Mesenchymal stem cell (in vitro differentiated cells and primary cell): ENCODE measurements at regions not wholly inside any gene's neighbourhood (a gene's known extent, or its start where the extent isn't known, plus 50 kb on each side); places are given as distances from the start of the nearest gene placed in this dataset.

Experiments
- DNase-seq: peaks from one replicate; pipeline ENCODE4 v3.0.0-alpha.2; 2013
- H2AFZ ChIP-seq: one replicate; pipeline ENCODE4 v1.6.1; 2013; ENCODE audit warnings: low read depth, mild to moderate bottlenecking, control low read depth, inconsistent platforms, low read length, moderate library complexity
- H2AK5ac ChIP-seq: 2 replicates; pipeline ENCODE4 v1.6.1; 2013; ENCODE audit warnings: low read length, moderate library complexity, mild to moderate bottlenecking, inconsistent platforms; ENCODE audit not compliant: severe bottlenecking
- H2BK120ac ChIP-seq: one replicate; pipeline ENCODE4 v1.6.1; 2013; ENCODE audit warnings: low read depth, mild to moderate bottlenecking, inconsistent platforms, low read length, moderate library complexity
- H2BK12ac ChIP-seq, 2 experiments: one replicate each; pipeline ENCODE4 v1.6.1; 2013; ENCODE audit warnings: inconsistent platforms in 2 of 2, low read length in 2 of 2, mild to moderate bottlenecking in 2 of 2, moderate library complexity in 2 of 2, control low read depth in 1 of 2
- H2BK15ac ChIP-seq: one replicate; pipeline ENCODE4 v1.6.1; 2013; ENCODE audit warnings: mild to moderate bottlenecking, low read depth, inconsistent platforms; ENCODE audit not compliant: poor library complexity, severe bottlenecking
- H2BK5ac ChIP-seq: 2 replicates; pipeline ENCODE4 v1.6.1; 2013; ENCODE audit warnings: low read depth, mild to moderate bottlenecking, low read length, control low read depth, inconsistent platforms; ENCODE audit not compliant: poor library complexity, severe bottlenecking
- H3K14ac ChIP-seq, 2 experiments: one replicate each; pipeline ENCODE4 v1.6.1; 2013; ENCODE audit warnings: inconsistent platforms in 2 of 2, low read length in 2 of 2, control low read depth in 1 of 2, mild to moderate bottlenecking in 1 of 2, moderate library complexity in 1 of 2
- H3K18ac ChIP-seq, 2 experiments: one replicate each; pipeline ENCODE4 v1.6.1; 2013; ENCODE audit warnings: inconsistent platforms in 2 of 2, low read length in 2 of 2, control low read depth in 1 of 2, low read depth in 1 of 2, mild to moderate bottlenecking in 1 of 2
- H3K23ac ChIP-seq, 2 experiments: one replicate each; pipeline ENCODE4 v1.6.1; 2013; ENCODE audit warnings: inconsistent platforms in 2 of 2, low read length in 2 of 2, mild to moderate bottlenecking in 2 of 2, moderate library complexity in 2 of 2, control low read depth in 1 of 2
- H3K27ac ChIP-seq: 2 replicates; pipeline ENCODE4 v1.5.1; 2013; ENCODE audit warnings: mild to moderate bottlenecking, moderate library complexity, low read length, control low read depth, inconsistent platforms; ENCODE audit not compliant: poor library complexity, severe bottlenecking
- H3K27me3 ChIP-seq, 2 experiments: 2 replicates each; pipeline versions ENCODE4 v1.6.1 to v1.7.0; 2013; ENCODE audit warnings: low read length in 2 of 2, mild to moderate bottlenecking in 2 of 2, moderate library complexity in 2 of 2, control low read depth in 1 of 2, inconsistent platforms in 1 of 2; ENCODE audit not compliant: control insufficient read depth in 1 of 2, insufficient read depth in 1 of 2
- H3K36me3 ChIP-seq, 2 experiments: 2 replicates each; pipeline versions ENCODE4 v1.6.1 to v1.7.0; 2013; ENCODE audit warnings: low read length in 2 of 2, control low read depth in 1 of 2, inconsistent platforms in 1 of 2, low read depth in 1 of 2, mild to moderate bottlenecking in 1 of 2; ENCODE audit not compliant: insufficient read depth in 2 of 2, control insufficient read depth in 1 of 2
- H3K4ac ChIP-seq, 2 experiments: one replicate each; pipeline ENCODE4 v1.6.1; 2013; ENCODE audit warnings: inconsistent platforms in 2 of 2, low read length in 2 of 2, mild to moderate bottlenecking in 2 of 2, moderate library complexity in 2 of 2, control low read depth in 1 of 2, low read depth in 1 of 2
- H3K4me1 ChIP-seq: 2 replicates; pipeline ENCODE4 v1.6.1; 2013; ENCODE audit warnings: low read depth, low read length, control low read depth; ENCODE audit not compliant: control insufficient read depth, insufficient read depth
- H3K4me2 ChIP-seq: 2 replicates; pipeline ENCODE4 v1.6.1; 2013; ENCODE audit warnings: low read length, mild to moderate bottlenecking, inconsistent platforms; ENCODE audit not compliant: poor library complexity, severe bottlenecking
- H3K4me3 ChIP-seq, 2 experiments: 2 replicates each; pipeline versions ENCODE4 v1.5.1 to v1.7.0; 2013; ENCODE audit warnings: low read length in 2 of 2, mild to moderate bottlenecking in 2 of 2, control low read depth in 1 of 2, low read depth in 1 of 2; ENCODE audit not compliant: insufficient read depth in 1 of 2
- H3K79me1 ChIP-seq: replicated peaks from 2 replicates; pipeline ENCODE4 v1.6.1; 2013; ENCODE audit warnings: mild to moderate bottlenecking, control low read depth, low read length, inconsistent platforms; ENCODE audit not compliant: poor library complexity, severe bottlenecking
- H3K9ac ChIP-seq: 2 replicates; pipeline ENCODE4 v1.7.0; 2013; ENCODE audit warnings: mild to moderate bottlenecking, low read length, moderate library complexity
- H3K9me3 ChIP-seq: 2 replicates; pipeline ENCODE4 v1.7.0; 2013; ENCODE audit warnings: mild to moderate bottlenecking, low read length; ENCODE audit not compliant: control insufficient read depth
- H4K8ac ChIP-seq: one replicate; pipeline ENCODE4 v1.6.1; 2013; ENCODE audit warnings: inconsistent platforms, mild to moderate bottlenecking, low read length, moderate library complexity
- H4K91ac ChIP-seq: one replicate; pipeline ENCODE4 v1.6.1; 2013; ENCODE audit warnings: mild to moderate bottlenecking, low read length, inconsistent platforms
- WGBS: methylation state at CpG from one replicate; pipeline ENCODE4 v1.1.7; 2013; ENCODE audit warnings: mixed read lengths; 5-methylcytosine and 5-hydroxymethylcytosine counted together

GRCh38 chr5:38121420-38121819 is 136.9 kb upstream of the EGFLAM start:
- Histone ChIP-seq H3K9ac (no peak overlapping the region), H3K18ac (no peak overlapping the region), H3K27ac (no peak overlapping the region), H2BK12ac (no peak overlapping the region), H3K4me1 (no peaks in the 10 kb centered on the region), H2AFZ (no peak overlapping the region), H4K91ac (no peak overlapping the region), H3K27me3 (peaks cover 15 to 27% of the 10 kb centered on the region in 2 experiments), H3K4me3 (no peak overlapping the region), H3K4me2 (no peak overlapping the region), H2BK15ac (no peak overlapping the region), H3K14ac (no peak overlapping the region), H2BK5ac (no peak overlapping the region), H3K79me1 (no peaks in the 10 kb centered on the region), H3K36me3 (no peaks in the 10 kb centered on the region), H3K9me3 (no peaks in the 10 kb centered on the region), H2BK120ac (no peak overlapping the region), H3K4ac (no peak overlapping the region), H4K8ac (no peak overlapping the region), H3K23ac (no peak overlapping the region), H2AK5ac (no peak overlapping the region)
- no CpG with 5 or more reads among the region's 2 CpGs for WGBS
- no peak for DNase-seq

DNA sequence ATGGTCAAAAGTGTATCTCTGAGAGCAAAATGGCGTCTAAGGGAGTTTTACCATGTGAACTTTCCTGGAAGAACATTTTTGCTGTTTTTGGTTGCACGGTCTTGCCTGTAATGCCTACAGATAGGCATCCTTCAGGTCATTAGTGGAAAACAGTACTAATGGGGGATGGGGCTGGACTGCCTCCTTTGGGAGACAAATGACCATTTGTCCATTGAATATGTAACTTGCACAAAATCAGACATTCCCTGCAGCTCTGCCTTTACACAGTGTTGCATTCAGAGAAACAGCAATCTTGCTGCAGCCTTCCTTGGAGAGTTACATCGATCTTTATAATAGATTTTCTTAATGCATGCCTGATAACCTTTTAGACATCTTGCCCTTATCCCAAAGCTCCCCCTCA is 138.5 kb upstream of the EGFLAM start:
- H2AK5ac ChIP-seq, result no peak overlapping the region
- no peak overlapping the region for H3K4me2 ChIP-seq
- DNase-seq, result no peak
- H3K4ac ChIP-seq, result no peak overlapping the region
- no peak overlapping the region for H2BK5ac ChIP-seq
- WGBS, result 87% methylated on average over 3 of the region's 3 CpGs
- no peaks in the 10 kb centered on the region for H3K4me1 ChIP-seq
- H3K27ac ChIP-seq, result no peak overlapping the region
- no peak overlapping the region for H2AFZ ChIP-seq
- H4K8ac ChIP-seq, result no peak overlapping the region
- H3K27me3 ChIP-seq, result peaks cover 9 to 22% of the 10 kb centered on the region in 2 experiments
- H3K9ac ChIP-seq, result no peak overlapping the region
- H3K23ac ChIP-seq, result no peak overlapping the region
- no peaks in the 10 kb centered on the region for H3K36me3 ChIP-seq
- no peak overlapping the region for H4K91ac ChIP-seq
- H2BK12ac ChIP-seq, result no peak overlapping the region
- no peak overlapping the region for H2BK120ac ChIP-seq
- no peaks in the 10 kb centered on the region for H3K79me1 ChIP-seq
- no peak overlapping the region for H3K18ac ChIP-seq
- no peaks in the 10 kb centered on the region for H3K9me3 ChIP-seq
- no peak overlapping the region for H3K14ac ChIP-seq
- H3K4me3 ChIP-seq, result no peak overlapping the region
- no peak overlapping the region for H2BK15ac ChIP-seq

- H2AFZ ChIP-seq, result no peak overlapping the region
- H3K4ac ChIP-seq, result no peak overlapping the region
- no peak overlapping the region for H3K4me2 ChIP-seq
- no peak overlapping the region for H3K9ac ChIP-seq
- H3K27ac ChIP-seq, result no peak overlapping the region
- no peak overlapping the region for H3K4me3 ChIP-seq
- no peak overlapping the region for H4K8ac ChIP-seq
- no peak overlapping the region for H2BK5ac ChIP-seq
- H3K36me3 ChIP-seq, result no peaks in the 10 kb centered on the region
- peaks cover 11 to 16% of the 10 kb centered on the region in 2 experiments for H3K27me3 ChIP-seq
- H3K4me1 ChIP-seq, result no peaks in the 10 kb centered on the region
- no peak overlapping the region for H2BK120ac ChIP-seq
- H2AK5ac ChIP-seq, result no peak overlapping the region
- no peak overlapping the region for H3K23ac ChIP-seq
- no peak overlapping the region for H3K18ac ChIP-seq
- DNase-seq, result no peak
- H3K9me3 ChIP-seq, result no peaks in the 10 kb centered on the region
- no peak overlapping the region for H2BK15ac ChIP-seq
- H3K79me1 ChIP-seq, result no peaks in the 10 kb centered on the region
- H3K14ac ChIP-seq, result no peak overlapping the region
- no peak overlapping the region for H4K91ac ChIP-seq
- 78% methylated on average over 4 of the region's 5 CpGs for WGBS
- no peak overlapping the region for H2BK12ac ChIP-seq
Observed at GRCh38 chr5:38117784-38118479, 140.4 kb upstream of the EGFLAM start.

- H2BK12ac ChIP-seq, result no peak overlapping the region
- DNase-seq, result no peak
- no peak overlapping the region for H3K14ac ChIP-seq
- H3K9me3 ChIP-seq, result no peaks in the 10 kb centered on the region
- H3K4ac ChIP-seq, result no peak overlapping the region
- no peak overlapping the region for H2AK5ac ChIP-seq
- no peak overlapping the region for H3K4me2 ChIP-seq
- H2AFZ ChIP-seq, result no peak overlapping the region
- peak overlapping the region; percentile 45 for H4K91ac ChIP-seq
- peaks cover 11 to 19% of the 10 kb centered on the region in 2 experiments for H3K27me3 ChIP-seq
- H3K27ac ChIP-seq, result no peak overlapping the region
- H2BK15ac ChIP-seq, result no peak overlapping the region
- no peak overlapping the region for H3K23ac ChIP-seq
- no peak overlapping the region for H3K4me3 ChIP-seq
- H3K18ac ChIP-seq, result no peak overlapping the region
- H2BK120ac ChIP-seq, result no peak overlapping the region
- 64% methylated on average over 2 of the region's 2 CpGs for WGBS
- H3K36me3 ChIP-seq, result no peaks in the 10 kb centered on the region
- H4K8ac ChIP-seq, result no peak overlapping the region
- H2BK5ac ChIP-seq, result no peak overlapping the region
- H3K79me1 ChIP-seq, result no peaks in the 10 kb centered on the region
- H3K9ac ChIP-seq, result no peak overlapping the region
- no peaks in the 10 kb centered on the region for H3K4me1 ChIP-seq
Observed at GRCh38 chr5:38115318-38115827, 143.0 kb upstream of the EGFLAM start.
